Astrocyte (in vitro differentiated cells and primary cell): ENCODE measurements at regions not wholly inside any gene's neighbourhood (a gene's known extent, or its start where the extent isn't known, plus 50 kb on each side); places are given as distances from the start of the nearest gene placed in this dataset.

Experiments
- CTCF ChIP-seq: IDR thresholded peaks from 2 replicates; pipeline ENCODE4 v1.5.1; 2011; ENCODE audit warnings: low read depth, mild to moderate bottlenecking, inconsistent platforms, low read length, moderate library complexity; ENCODE audit not compliant: insufficient read depth
- EZH2 ChIP-seq: IDR thresholded peaks from 2 replicates; pipeline ENCODE4 v1.6.1; 2012; ENCODE audit warnings: mild to moderate bottlenecking, low read length, inconsistent platforms; ENCODE audit not compliant: insufficient read depth

GRCh38 chr10:107657851-107658250, 493.3 kb upstream of the SORCS1 start:
- TF ChIP-seq CTCF (no peak), EZH2 (no peak)
